Spleen (tissue), 11 donors: ENCODE measurements at regions not wholly inside any gene's neighbourhood (a gene's known extent, or its start where the extent isn't known, plus 50 kb on each side); places are given as distances from the start of the nearest gene placed in this dataset.
"Not testable (repeated sequence)": the region's sequence is repeated elsewhere in the genome, so short reads cannot be mapped to it uniquely, and the experiment has no call there.

Source experiments
- DNase-seq: peaks from one replicate; pipeline ENCODE4 v3.0.0-alpha.2; 2020
- H3K27ac ChIP-seq, 8 donors: fragments of 200-600 bp; sonication (generic) in 7 of 8; 1 replicate in 4 of 8; 2 replicates in 4 of 8; pipeline versions ENCODE4 v1.5.0 to v1.8.0; 2016 to 2021; ENCODE audit warnings: inconsistent platforms in 4 of 8, mild to moderate bottlenecking in 4 of 8, moderate library complexity in 1 of 8
- H3K27me3 ChIP-seq, 7 donors: fragments of 200-600 bp; sonication (generic) in 6 of 7; replicated peaks in 1 of 7; 1 replicate in 4 of 7; 2 replicates in 3 of 7; pipeline versions ENCODE4 v1.5.0 to v1.8.0; 2016 to 2021; ENCODE audit warnings: inconsistent platforms in 3 of 7, mild to moderate bottlenecking in 1 of 7
- H3K36me3 ChIP-seq, 6 donors: fragments of 200-600 bp; sonication (generic) in 5 of 6; 1 replicate in 4 of 6; 2 replicates in 2 of 6; pipeline versions ENCODE4 v1.5.0 to v1.8.0; 2016 to 2021; ENCODE audit warnings: inconsistent platforms in 2 of 6
- H3K4me1 ChIP-seq, 6 donors: fragments of 200-600 bp; sonication (generic) in 5 of 6; 1 replicate in 3 of 6; 2 replicates in 3 of 6; pipeline versions ENCODE4 v1.5.0 to v1.8.0; 2016 to 2021; ENCODE audit warnings: inconsistent platforms in 3 of 6
- H3K4me3 ChIP-seq, 8 donors: fragments of 200-600 bp; sonication (generic) in 7 of 8; 1 replicate in 4 of 8; 2 replicates in 4 of 8; pipeline versions ENCODE4 v1.5.0 to v1.8.0; 2016 to 2021; ENCODE audit warnings: inconsistent platforms in 4 of 8, mild to moderate bottlenecking in 4 of 8, moderate library complexity in 2 of 8
- H3K9me3 ChIP-seq, 8 donors: fragments of 200-600 bp; sonication (generic) in 7 of 8; 1 replicate in 4 of 8; 2 replicates in 4 of 8; pipeline versions ENCODE4 v1.5.0 to v1.8.0; 2016 to 2021; ENCODE audit warnings: inconsistent platforms in 4 of 8
- POLR2A ChIP-seq, 3 donors: fragments of 450-650 bp; IDR thresholded peaks; one replicate each; pipeline ENCODE4 v1.5.1; 2017; ENCODE audit warnings: antibody characterized with exemption in 3 of 3, mild to moderate bottlenecking in 1 of 3
- POLR2AphosphoS5 ChIP-seq, 3 donors: sonication (generic); formaldehyde crosslinking; IDR thresholded peaks; one replicate each; pipeline ENCODE4 v1.5.1; 2017; ENCODE audit warnings: antibody characterized with exemption in 3 of 3
- WGBS, 5 donors: extraction: QIAGEN DNeasy Blood & Tissue Kit in 3 of 5; methylation state at CpG; one replicate each; pipeline versions ENCODE4 v1.1.5 to v1.1.7; 2013 to 2018; 5-methylcytosine and 5-hydroxymethylcytosine counted together
- intact Hi-C: fragments of 100-400 bp; cut with DNase I; formaldehyde crosslinking; loops from one replicate; pipeline ENCODE4 v1.15.0; 2023; ENCODE audit warnings: low total_unique reads
- TF ChIP-seq, protein P1 (sequence below), 11 experiments: fragments of 200-600 bp in 7 of 11; fragments of 450-650 bp in 4 of 11; sonication (generic) in 4 of 11; IDR thresholded peaks in 8 of 11; conservative IDR thresholded peaks in 3 of 11; 1 replicate in 7 of 11; 2 replicates in 4 of 11; pipeline versions ENCODE4 v1.4.0 to v1.8.0; 2016 to 2021; ENCODE audit warnings: antibody characterized with exemption in 11 of 11, inconsistent platforms in 4 of 11, mild to moderate bottlenecking in 1 of 11
- donor health status: healthy with polysubstance abuse.
- donor health status: DM: no; HTN: no; CAD: no; lungs with moderate emphysema.
- donor health status: DM: no; HTN: no; CAD: no.
- donor health status: Bipolar disorder and iron deficiency.
- donor health status: healthy.
- donor health status: DM: no; HTN: no; CAD: no.
- donor health status: DM: yes; HTN: yes; CAD: no.

DNA sequence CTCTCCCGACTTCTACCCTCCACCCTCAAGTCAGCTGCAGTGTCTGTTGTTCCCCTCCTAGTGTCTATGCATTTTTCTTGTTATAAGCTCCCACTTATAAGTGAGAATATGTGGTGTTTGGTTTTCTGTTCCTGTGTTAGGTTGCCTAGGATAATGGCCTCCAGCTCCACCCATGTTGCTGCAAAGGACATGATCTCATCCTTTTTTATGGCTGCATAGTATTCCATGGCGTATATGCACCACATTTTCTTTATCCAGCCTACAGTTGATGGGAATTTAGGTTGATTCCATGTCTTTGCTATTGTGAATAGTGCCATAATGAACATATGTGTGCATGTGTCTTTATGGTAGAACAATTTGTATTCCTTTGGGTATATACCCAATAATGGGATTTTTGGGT lies 80.7 kb downstream of the SPTSSA start:
- H3K36me3 ChIP-seq, DNase-seq, H3K9me3 ChIP-seq, H3K4me1 ChIP-seq, H3K27ac ChIP-seq, H3K4me3 ChIP-seq, H3K27me3 ChIP-seq, intact Hi-C loops: not testable (repeated sequence)
- WGBS, 5 donors, result 81 to 96% (median 92%) methylated on average over 2 of the region's 2 CpGs

DNA sequence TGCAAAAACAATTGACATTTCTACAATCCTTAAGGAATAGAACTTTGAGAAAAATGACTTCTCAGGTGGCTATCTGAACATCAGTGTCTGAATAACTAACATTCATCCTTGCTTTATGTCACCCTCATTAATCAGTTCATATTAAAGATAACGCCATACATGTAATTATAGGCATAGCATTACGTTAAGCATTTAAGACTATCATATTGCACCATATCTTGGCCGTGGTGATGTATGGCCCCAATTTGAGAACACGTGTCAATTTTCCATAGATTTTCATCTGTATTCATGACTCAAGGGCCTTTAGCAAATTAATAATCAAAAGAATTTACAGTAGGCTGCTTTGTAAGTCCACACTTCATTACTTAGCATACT lies 81.6 kb downstream of the SPTSSA start:
- 86 to 97% (median 92%) methylated on average over 4 of the region's 4 CpGs for WGBS, 5 donors
- H3K27ac ChIP-seq, result no peak overlapping the region
- H3K9me3 ChIP-seq, result peaks cover 0 to 4% (median 0%) of the 10 kb centered on the region in 8 donors

DNA sequence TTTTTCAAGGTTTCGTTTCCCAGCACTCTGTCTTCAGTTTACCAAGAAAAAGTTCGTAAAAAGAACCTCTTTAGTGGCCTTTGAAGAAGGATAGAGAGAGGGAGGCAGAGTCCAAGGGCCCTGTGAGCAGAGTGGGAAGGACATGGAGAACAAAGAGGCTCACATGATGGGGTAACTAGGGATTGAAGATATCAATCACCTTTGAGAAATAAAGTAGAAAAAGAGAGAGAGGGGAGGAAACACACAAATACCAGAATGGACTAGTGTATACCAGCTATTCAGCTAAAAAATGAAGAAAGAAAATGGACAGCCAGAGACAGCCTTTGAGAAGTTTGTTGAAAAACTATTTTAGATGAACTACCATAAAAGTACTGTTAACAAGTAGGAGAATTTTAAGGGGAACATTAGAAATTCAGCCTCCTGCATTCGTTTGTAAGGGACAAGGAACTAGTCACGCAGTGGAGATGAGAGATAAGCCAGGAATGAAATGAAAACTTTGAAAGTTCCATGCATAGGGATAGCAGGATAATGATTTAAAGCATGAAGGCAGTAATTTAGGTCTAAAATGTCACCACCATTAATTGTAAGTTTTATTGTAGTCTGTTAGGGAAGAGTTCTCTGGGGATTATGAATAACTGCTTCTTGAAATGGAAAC lies 82.1 kb downstream of the SPTSSA start:
- intact Hi-C loops, result no loop called here
- WGBS, 5 donors, result 51 to 74% (median 63%) methylated on average over 4 of the region's 4 CpGs
- Histone ChIP-seq H3K36me3 (no peaks in the 10 kb centered on the region), H3K27ac (no peak overlapping the region), H3K4me3 (no peak overlapping the region), H3K9me3 (peaks cover 0 to 4% (median 0%) of the 10 kb centered on the region in 8 donors), H3K4me1 (no peaks in the 10 kb centered on the region), H3K27me3 (peaks cover 0 to 8% (median 3%) of the 10 kb centered on the region in 7 donors)
- no peak for DNase-seq
- TF ChIP-seq, protein P1, sequence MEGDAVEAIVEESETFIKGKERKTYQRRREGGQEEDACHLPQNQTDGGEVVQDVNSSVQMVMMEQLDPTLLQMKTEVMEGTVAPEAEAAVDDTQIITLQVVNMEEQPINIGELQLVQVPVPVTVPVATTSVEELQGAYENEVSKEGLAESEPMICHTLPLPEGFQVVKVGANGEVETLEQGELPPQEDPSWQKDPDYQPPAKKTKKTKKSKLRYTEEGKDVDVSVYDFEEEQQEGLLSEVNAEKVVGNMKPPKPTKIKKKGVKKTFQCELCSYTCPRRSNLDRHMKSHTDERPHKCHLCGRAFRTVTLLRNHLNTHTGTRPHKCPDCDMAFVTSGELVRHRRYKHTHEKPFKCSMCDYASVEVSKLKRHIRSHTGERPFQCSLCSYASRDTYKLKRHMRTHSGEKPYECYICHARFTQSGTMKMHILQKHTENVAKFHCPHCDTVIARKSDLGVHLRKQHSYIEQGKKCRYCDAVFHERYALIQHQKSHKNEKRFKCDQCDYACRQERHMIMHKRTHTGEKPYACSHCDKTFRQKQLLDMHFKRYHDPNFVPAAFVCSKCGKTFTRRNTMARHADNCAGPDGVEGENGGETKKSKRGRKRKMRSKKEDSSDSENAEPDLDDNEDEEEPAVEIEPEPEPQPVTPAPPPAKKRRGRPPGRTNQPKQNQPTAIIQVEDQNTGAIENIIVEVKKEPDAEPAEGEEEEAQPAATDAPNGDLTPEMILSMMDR (IDR thresholded peaks at IDR 0.05 in 8 of 11, conservative IDR thresholded peaks at IDR 0.05 in 3 of 11), result no peak
- no peak for TF ChIP-seq POLR2A (IDR thresholded peaks at IDR 0.05)
- TF ChIP-seq POLR2AphosphoS5 (IDR thresholded peaks at IDR 0.05), result no peak

More for the DNA sequence above, 81.6 kb downstream of the SPTSSA start:
- no peaks in the 10 kb centered on the region for H3K36me3 ChIP-seq
- TF ChIP-seq, protein P1 (IDR thresholded peaks at IDR 0.05 in 8 of 11, conservative IDR thresholded peaks at IDR 0.05 in 3 of 11), result no peak
- no peak for TF ChIP-seq POLR2A (IDR thresholded peaks at IDR 0.05)
- no peak for TF ChIP-seq POLR2AphosphoS5 (IDR thresholded peaks at IDR 0.05)
- DNase-seq, result no peak
- H3K27me3 ChIP-seq, result peaks cover 0 to 9% (median 3%) of the 10 kb centered on the region in 7 donors
- intact Hi-C loops, result no loop called here
- no peaks in the 10 kb centered on the region for H3K4me1 ChIP-seq
- H3K4me3 ChIP-seq, result no peak overlapping the region

GRCh38 chr14:34376649-34377267 lies 85.3 kb downstream of the SPTSSA start:
- H3K27me3 ChIP-seq, result no peaks in the 10 kb centered on the region
- H3K4me1 ChIP-seq, result no peaks in the 10 kb centered on the region
- intact Hi-C loops, result no loop called here
- peaks cover 0 to 4% (median 0%) of the 10 kb centered on the region in 8 donors for H3K9me3 ChIP-seq
- H3K4me3 ChIP-seq, result no peak overlapping the region
- DNase-seq, result no peak
- no peaks in the 10 kb centered on the region for H3K36me3 ChIP-seq
- WGBS, 5 donors, result 94% methylated on average over 3 of the region's 3 CpGs
- no peak overlapping the region for H3K27ac ChIP-seq
- no peak for TF ChIP-seq POLR2A (IDR thresholded peaks at IDR 0.05)
- TF ChIP-seq, protein P1 (IDR thresholded peaks at IDR 0.05 in 8 of 11, conservative IDR thresholded peaks at IDR 0.05 in 3 of 11), result no peak
- TF ChIP-seq POLR2AphosphoS5 (IDR thresholded peaks at IDR 0.05), result no peak
